ENCODE measurements at regions not wholly inside any gene's neighbourhood (a gene's known extent, or its start where the extent isn't known, plus 50 kb on each side); places are given as distances from the start of the nearest gene placed in this dataset.

GRCh38 chr1:232279909-232280400 is 350.0 kb downstream of the SIPA1L2 start:
- H3K9me3 ChIP-seq: no peaks in the 10 kb centered on the region; the same call in 1 of the 2 replicates
- no peak overlapping the region for H3K4me3 ChIP-seq (ENCODE audit: low read depth, low read length)
- no peak for TF ChIP-seq CTCF (IDR thresholded peaks at IDR 0.05; ENCODE audit: low read depth, low read length)
- DNase-seq: no peak
- peaks cover 7% of the 10 kb centered on the region for H3K4me1 ChIP-seq
- H3K36me3 ChIP-seq: no peaks in the 10 kb centered on the region
- H3K27me3 ChIP-seq: no peaks in the 10 kb centered on the region

- no peak for DNase-seq
- no peaks in the 10 kb centered on the region for H3K27me3 ChIP-seq
- TF ChIP-seq CTCF (IDR thresholded peaks at IDR 0.05; ENCODE audit: low read depth, low read length): no peak
- H3K4me1 ChIP-seq: peaks cover 3% of the 10 kb centered on the region
- H3K9me3 ChIP-seq: no peaks in the 10 kb centered on the region; the same call in 1 of the 2 replicates
- no peaks in the 10 kb centered on the region for H3K36me3 ChIP-seq
- H3K4me3 ChIP-seq (ENCODE audit: low read depth, low read length): no peak overlapping the region
Observed at GRCh38 chr1:232278925-232279324, 351.0 kb downstream of the SIPA1L2 start.

- H3K4me1 ChIP-seq: no peaks in the 10 kb centered on the region
- H3K9me3 ChIP-seq: no peaks in the 10 kb centered on the region
- no peak for TF ChIP-seq CTCF (IDR thresholded peaks at IDR 0.05; ENCODE audit: low read depth, low read length)
- no peak for DNase-seq
- no peak overlapping the region for H3K4me3 ChIP-seq (ENCODE audit: low read depth, low read length)
- H3K36me3 ChIP-seq: no peaks in the 10 kb centered on the region
- H3K27me3 ChIP-seq: no peaks in the 10 kb centered on the region
Observed at GRCh38 chr1:232276651-232277050, 353.3 kb downstream of the SIPA1L2 start.

- H3K36me3 ChIP-seq: no peaks in the 10 kb centered on the region
- no peak for TF ChIP-seq CTCF (IDR thresholded peaks at IDR 0.05; ENCODE audit: low read depth, low read length)
- no peaks in the 10 kb centered on the region for H3K4me1 ChIP-seq
- H3K4me3 ChIP-seq (ENCODE audit: low read depth, low read length): no peak overlapping the region
- DNase-seq: no peak
- no peaks in the 10 kb centered on the region for H3K27me3 ChIP-seq
- H3K9me3 ChIP-seq: no peaks in the 10 kb centered on the region
Observed at GRCh38 chr1:232274999-232275710, 354.8 kb downstream of the SIPA1L2 start.

GRCh38 chr1:232274236-232274855 is 355.6 kb downstream of the SIPA1L2 start:
- DNase-seq: no peak
- no peaks in the 10 kb centered on the region for H3K36me3 ChIP-seq
- no peaks in the 10 kb centered on the region for H3K4me1 ChIP-seq
- H3K27me3 ChIP-seq: no peaks in the 10 kb centered on the region
- TF ChIP-seq CTCF (IDR thresholded peaks at IDR 0.05; ENCODE audit: low read depth, low read length): no peak
- no peaks in the 10 kb centered on the region for H3K9me3 ChIP-seq
- no peak overlapping the region for H3K4me3 ChIP-seq (ENCODE audit: low read depth, low read length)

GRCh38 chr1:232273011-232273410 is 356.9 kb downstream of the SIPA1L2 start:
- Histone ChIP-seq H3K9me3 (no peaks in the 10 kb centered on the region), H3K4me3 (ENCODE audit: low read depth, low read length) (no peak overlapping the region), H3K4me1 (no peaks in the 10 kb centered on the region), H3K36me3 (no peaks in the 10 kb centered on the region), H3K27me3 (no peaks in the 10 kb centered on the region)
- TF ChIP-seq CTCF (IDR thresholded peaks at IDR 0.05; ENCODE audit: low read depth, low read length): no peak
- no peak for DNase-seq
